ENCODE measurements at regions not wholly inside any gene's neighbourhood (a gene's known extent, or its start where the extent isn't known, plus 50 kb on each side); places are given as distances from the start of the nearest gene placed in this dataset.
A peak's percentile ranks its signal among the peaks of the same experiment; 100 is the strongest.

GRCh38 chr12:113755098-113755497 lies 211.0 kb downstream of the RBM19 start:
- Histone ChIP-seq H3K27ac (ENCODE audit: low read depth, low read length) (no peak overlapping the region), H3K36me3 (ENCODE audit: control insufficient read depth, insufficient read depth, low read length) (no peaks in the 10 kb centered on the region), H3K27me3 (ENCODE audit: control insufficient read depth, insufficient read depth, low read length) (no peaks in the 10 kb centered on the region), H3K4me3 (ENCODE audit: low read depth, low read length) (no peak overlapping the region), H3K4me1 (ENCODE audit: control insufficient read depth, insufficient read depth, low read length) (peaks cover 4% of the 10 kb centered on the region), H3K9me3 (ENCODE audit: control insufficient read depth, insufficient read depth, low read length) (no peaks in the 10 kb centered on the region)
- 100% methylated on average over 3 of the region's 5 CpGs for WGBS (ENCODE audit: insufficient coverage)
- DNase-seq (ENCODE audit: low read depth in 4 of 6, low spot score in 6 of 6) = no peak

DNA sequence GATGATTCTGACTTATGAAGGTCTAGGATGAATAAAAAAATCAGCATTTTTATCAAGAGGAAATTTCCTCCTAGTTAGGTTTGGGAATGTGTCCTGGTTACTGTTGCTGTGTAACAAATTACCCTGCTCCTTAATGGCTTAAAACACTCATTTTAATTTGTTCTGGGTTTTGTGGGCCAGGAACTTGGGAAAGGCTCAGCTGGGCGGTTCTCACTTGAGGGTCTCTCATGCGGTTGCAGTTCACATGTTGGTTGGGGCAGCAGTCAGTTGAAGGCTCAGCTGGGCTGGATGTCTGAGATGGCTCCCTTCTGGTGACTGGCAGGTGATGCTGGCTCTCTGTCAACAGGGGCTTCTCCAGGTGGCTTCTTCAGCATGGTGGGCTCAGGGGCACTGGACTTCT lies 214.6 kb downstream of the RBM19 start:
- DNase-seq (ENCODE audit: low read depth in 4 of 6, low spot score in 6 of 6) = no peak
- Histone ChIP-seq H3K4me1 (ENCODE audit: control insufficient read depth, insufficient read depth, low read length) (peaks cover 6% of the 10 kb centered on the region), H3K9me3 (ENCODE audit: control insufficient read depth, insufficient read depth, low read length) (no peaks in the 10 kb centered on the region), H3K27ac (ENCODE audit: low read depth, low read length) (no peak overlapping the region), H3K36me3 (ENCODE audit: control insufficient read depth, insufficient read depth, low read length) (no peaks in the 10 kb centered on the region), H3K4me3 (ENCODE audit: low read depth, low read length) (no peak overlapping the region), H3K27me3 (ENCODE audit: control insufficient read depth, insufficient read depth, low read length) (no peaks in the 10 kb centered on the region)
- WGBS (ENCODE audit: insufficient coverage) = 88% methylated on average over 2 of the region's 2 CpGs

GRCh38 chr12:113749433-113749815 lies 216.7 kb downstream of the RBM19 start:
- DNase-seq (ENCODE audit: low read depth in 4 of 6, low spot score in 6 of 6) = no peak
- no peak overlapping the region for H3K27ac ChIP-seq (ENCODE audit: low read depth, low read length)
- no peak overlapping the region for H3K4me3 ChIP-seq (ENCODE audit: low read depth, low read length)
- no peaks in the 10 kb centered on the region for H3K36me3 ChIP-seq (ENCODE audit: control insufficient read depth, insufficient read depth, low read length)
- peaks cover 6% of the 10 kb centered on the region for H3K4me1 ChIP-seq (ENCODE audit: control insufficient read depth, insufficient read depth, low read length)
- no peaks in the 10 kb centered on the region for H3K27me3 ChIP-seq (ENCODE audit: control insufficient read depth, insufficient read depth, low read length)
- WGBS (ENCODE audit: insufficient coverage) = 75% methylated on average over 1 of the region's 1 CpG
- H3K9me3 ChIP-seq (ENCODE audit: control insufficient read depth, insufficient read depth, low read length) = no peaks in the 10 kb centered on the region

DNA sequence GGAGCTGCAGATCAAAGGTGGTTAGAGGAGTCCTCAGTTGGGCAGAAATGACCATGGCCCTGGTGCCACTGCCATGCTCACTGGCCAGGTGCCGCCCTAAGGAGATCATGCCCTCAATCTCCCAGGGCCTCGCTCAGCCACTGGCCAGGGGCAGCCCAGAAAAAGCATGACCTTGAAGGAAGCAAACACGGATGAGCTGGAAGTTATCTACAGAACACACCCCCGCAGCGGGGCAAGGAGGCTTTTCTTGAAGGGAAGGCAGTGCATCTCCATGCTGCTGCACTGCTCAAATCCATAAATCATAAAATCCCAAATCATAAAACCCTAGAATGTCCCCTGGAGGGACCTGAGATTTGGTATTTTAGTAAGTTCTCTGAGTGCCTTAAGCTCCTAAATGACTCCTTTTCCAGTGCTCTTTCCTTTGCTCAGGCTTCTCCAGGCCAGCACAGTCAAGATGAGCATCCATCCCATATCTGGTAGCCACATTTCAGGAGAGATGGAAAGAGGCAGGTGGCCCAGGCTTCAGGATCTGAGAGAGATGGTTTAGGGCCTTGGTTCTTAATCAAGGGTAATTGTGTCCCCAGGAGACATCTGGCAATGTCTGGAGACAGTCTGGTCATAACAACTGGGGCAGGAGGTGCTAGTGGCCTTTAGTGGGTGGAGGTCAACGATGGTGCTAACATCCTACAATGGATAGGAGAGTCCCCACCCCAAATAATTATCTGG lies 217.3 kb downstream of the RBM19 start:
- Histone ChIP-seq H3K4me1 (ENCODE audit: control insufficient read depth, insufficient read depth, low read length) (peaks cover 6% of the 10 kb centered on the region), H3K9me3 (ENCODE audit: control insufficient read depth, insufficient read depth, low read length) (no peaks in the 10 kb centered on the region), H3K4me3 (ENCODE audit: low read depth, low read length) (no peak overlapping the region), H3K27ac (ENCODE audit: low read depth, low read length) (no peak overlapping the region), H3K36me3 (ENCODE audit: control insufficient read depth, insufficient read depth, low read length) (no peaks in the 10 kb centered on the region), H3K27me3 (ENCODE audit: control insufficient read depth, insufficient read depth, low read length) (no peaks in the 10 kb centered on the region)
- no peak for DNase-seq (ENCODE audit: low read depth in 4 of 6, low spot score in 6 of 6)
- 72% methylated on average over 3 of the region's 6 CpGs for WGBS (ENCODE audit: insufficient coverage)

DNA sequence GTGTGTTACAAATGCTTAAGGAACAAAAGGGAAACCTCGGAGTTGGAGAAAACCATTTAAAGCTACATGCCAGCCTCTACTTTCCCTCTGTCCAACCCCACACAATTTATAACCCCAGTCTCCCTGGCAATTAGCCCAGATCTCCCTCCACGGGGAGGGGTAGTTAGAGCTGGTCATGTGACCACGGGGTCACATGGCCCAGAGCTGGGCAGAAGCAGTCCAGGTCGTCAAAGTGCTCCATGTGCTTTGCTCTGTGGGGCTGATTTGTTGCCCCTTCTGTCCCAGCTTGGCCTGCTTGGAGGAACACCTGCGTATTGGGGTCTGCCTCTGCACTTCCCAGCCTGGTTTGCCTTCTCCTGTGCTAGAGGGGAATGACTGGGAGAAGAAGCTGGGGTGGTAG lies 219.1 kb downstream of the RBM19 start:
- no peaks in the 10 kb centered on the region for H3K9me3 ChIP-seq (ENCODE audit: control insufficient read depth, insufficient read depth, low read length)
- 57% methylated on average over 3 of the region's 5 CpGs for WGBS (ENCODE audit: insufficient coverage)
- no peaks in the 10 kb centered on the region for H3K36me3 ChIP-seq (ENCODE audit: control insufficient read depth, insufficient read depth, low read length)
- peaks cover 6% of the 10 kb centered on the region for H3K4me1 ChIP-seq (ENCODE audit: control insufficient read depth, insufficient read depth, low read length)
- no peak overlapping the region for H3K4me3 ChIP-seq (ENCODE audit: low read depth, low read length)
- DNase-seq (ENCODE audit: low read depth in 4 of 6, low spot score in 6 of 6) = peak in 3 of 6 donors; percentile 47 to 77 (median 54)
- no peak overlapping the region for H3K27ac ChIP-seq (ENCODE audit: low read depth, low read length)
- H3K27me3 ChIP-seq (ENCODE audit: control insufficient read depth, insufficient read depth, low read length) = no peaks in the 10 kb centered on the region

GRCh38 chr12:113744802-113745395 lies 221.2 kb downstream of the RBM19 start:
- WGBS (ENCODE audit: insufficient coverage) = no CpG with 5 or more reads among the region's 8 CpGs

GRCh38 chr12:113742801-113743200 lies 223.3 kb downstream of the RBM19 start:
- H3K4me3 ChIP-seq (ENCODE audit: low read depth, low read length) = no peak overlapping the region
- no peak overlapping the region for H3K27ac ChIP-seq (ENCODE audit: low read depth, low read length)
- H3K27me3 ChIP-seq (ENCODE audit: control insufficient read depth, insufficient read depth, low read length) = no peaks in the 10 kb centered on the region
- peaks cover 2% of the 10 kb centered on the region for H3K9me3 ChIP-seq (ENCODE audit: control insufficient read depth, insufficient read depth, low read length)
- no peaks in the 10 kb centered on the region for H3K4me1 ChIP-seq (ENCODE audit: control insufficient read depth, insufficient read depth, low read length)
- no peaks in the 10 kb centered on the region for H3K36me3 ChIP-seq (ENCODE audit: control insufficient read depth, insufficient read depth, low read length)
- WGBS (ENCODE audit: insufficient coverage) = 84% methylated on average over 8 of the region's 8 CpGs
- no peak for DNase-seq (ENCODE audit: low read depth in 4 of 6, low spot score in 6 of 6)

More at GRCh38 chr12:113744802-113745395, 221.2 kb downstream of the RBM19 start:
- no peaks in the 10 kb centered on the region for H3K27me3 ChIP-seq (ENCODE audit: control insufficient read depth, insufficient read depth, low read length)
- H3K36me3 ChIP-seq (ENCODE audit: control insufficient read depth, insufficient read depth, low read length) = no peaks in the 10 kb centered on the region
- peaks cover 6% of the 10 kb centered on the region for H3K4me1 ChIP-seq (ENCODE audit: control insufficient read depth, insufficient read depth, low read length)
- H3K9me3 ChIP-seq (ENCODE audit: control insufficient read depth, insufficient read depth, low read length) = no peaks in the 10 kb centered on the region
- no peak for DNase-seq (ENCODE audit: low read depth in 4 of 6, low spot score in 6 of 6)
- H3K27ac ChIP-seq (ENCODE audit: low read depth, low read length) = no peak overlapping the region
- H3K4me3 ChIP-seq (ENCODE audit: low read depth, low read length) = no peak overlapping the region

DNA sequence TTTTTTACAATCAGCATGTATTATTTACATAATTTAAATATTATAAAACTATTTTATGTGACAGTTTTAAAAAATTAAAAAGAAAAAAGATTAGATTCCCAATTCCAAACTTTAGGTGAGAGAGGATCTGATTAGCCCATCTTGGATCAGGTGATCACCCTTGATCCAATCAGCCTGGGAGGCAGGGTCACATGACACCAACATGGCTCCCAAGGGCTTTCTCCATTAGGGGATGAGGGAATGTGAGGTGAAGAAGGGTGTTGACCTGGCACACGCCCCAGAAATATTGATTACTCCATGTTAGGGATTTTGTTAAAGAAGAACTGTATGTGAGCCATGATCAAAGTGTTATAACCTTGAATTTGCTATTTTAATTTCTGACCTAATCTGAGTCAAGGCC lies 225.4 kb downstream of the RBM19 start:
- Histone ChIP-seq H3K36me3 (ENCODE audit: control insufficient read depth, insufficient read depth, low read length) (no peaks in the 10 kb centered on the region), H3K9me3 (ENCODE audit: control insufficient read depth, insufficient read depth, low read length) (peaks cover 2% of the 10 kb centered on the region), H3K4me1 (ENCODE audit: control insufficient read depth, insufficient read depth, low read length) (no peaks in the 10 kb centered on the region), H3K27me3 (ENCODE audit: control insufficient read depth, insufficient read depth, low read length) (no peaks in the 10 kb centered on the region), H3K27ac (ENCODE audit: low read depth, low read length) (no peak overlapping the region), H3K4me3 (ENCODE audit: low read depth, low read length) (no peak overlapping the region)
- no peak for DNase-seq (ENCODE audit: low read depth in 4 of 6, low spot score in 6 of 6)
- no CpG with 5 or more reads among the region's 1 CpG for WGBS (ENCODE audit: insufficient coverage)

DNA sequence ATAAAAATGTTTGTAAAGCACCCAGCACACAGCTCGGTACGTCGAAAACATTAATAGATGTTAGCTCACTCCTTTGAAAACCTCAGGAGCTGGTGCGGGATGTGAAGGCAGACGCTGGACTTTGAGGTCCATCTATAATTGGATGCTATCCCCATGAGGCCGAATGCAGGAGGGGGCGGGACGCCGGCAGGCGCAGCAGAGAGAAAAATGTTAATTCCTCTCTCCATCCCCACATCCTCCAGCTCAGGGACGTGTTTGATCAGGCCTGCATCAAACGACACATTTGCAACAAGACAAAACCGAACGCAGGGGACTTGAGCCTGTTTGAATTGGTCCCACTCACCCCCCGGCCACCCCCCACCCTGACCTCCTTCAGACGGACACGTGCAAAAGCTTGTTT lies 231.0 kb downstream of the RBM19 start:
- peaks cover 2% of the 10 kb centered on the region for H3K9me3 ChIP-seq (ENCODE audit: control insufficient read depth, insufficient read depth, low read length)
- H3K36me3 ChIP-seq (ENCODE audit: control insufficient read depth, insufficient read depth, low read length) = no peaks in the 10 kb centered on the region
- H3K27me3 ChIP-seq (ENCODE audit: control insufficient read depth, insufficient read depth, low read length) = peaks cover 2% of the 10 kb centered on the region
- H3K4me3 ChIP-seq (ENCODE audit: low read depth, low read length) = no peak overlapping the region
- 7% methylated on average over 14 of the region's 17 CpGs for WGBS (ENCODE audit: insufficient coverage)
- DNase-seq (ENCODE audit: low read depth in 4 of 6, low spot score in 6 of 6) = peak in 1 of 6 donors; percentile 42
- peaks cover 7% of the 10 kb centered on the region for H3K4me1 ChIP-seq (ENCODE audit: control insufficient read depth, insufficient read depth, low read length)
- H3K27ac ChIP-seq (ENCODE audit: low read depth, low read length) = no peak overlapping the region

GRCh38 chr12:113734503-113734902 lies 231.6 kb downstream of the RBM19 start:
- peaks cover 2% of the 10 kb centered on the region for H3K27me3 ChIP-seq (ENCODE audit: control insufficient read depth, insufficient read depth, low read length)
- no peak for DNase-seq (ENCODE audit: low read depth in 4 of 6, low spot score in 6 of 6)
- 100% methylated on average over 1 of the region's 3 CpGs for WGBS (ENCODE audit: insufficient coverage)

More at GRCh38 chr12:113734503-113734902, 231.6 kb downstream of the RBM19 start:
- Histone ChIP-seq H3K36me3 (ENCODE audit: control insufficient read depth, insufficient read depth, low read length) (no peaks in the 10 kb centered on the region), H3K4me3 (ENCODE audit: low read depth, low read length) (no peak overlapping the region), H3K4me1 (ENCODE audit: control insufficient read depth, insufficient read depth, low read length) (peaks cover 7% of the 10 kb centered on the region), H3K27ac (ENCODE audit: low read depth, low read length) (no peak overlapping the region), H3K9me3 (ENCODE audit: control insufficient read depth, insufficient read depth, low read length) (peaks cover 2% of the 10 kb centered on the region)

Measured in spinal cord (tissue), 9 donors.